Nucleus accumbens (tissue), 56 donors: ENCODE measurements at regions not wholly inside any gene's neighbourhood (a gene's known extent, or its start where the extent isn't known, plus 50 kb on each side); places are given as distances from the start of the nearest gene placed in this dataset.
"Not testable (repeated sequence)": the region's sequence is repeated elsewhere in the genome, so short reads cannot be mapped to it uniquely, and the experiment has no call there.

Source experiments
- DNase-seq, 56 donors: peaks; one replicate each; lab custom pipeline; 2025; lab: John Stamatoyannopoulos, UW

GRCh38 chr5:112532654-112533360 is 113.7 kb upstream of the EPB41L4A start:
- DNase-seq, result peak in 2 of 56 donors; percentile 16 to 21

- no peak for DNase-seq
Observed at GRCh38 chr5:112533362-112533761, 114.3 kb upstream of the EPB41L4A start.

GRCh38 chr5:112534067-112534583 is 115.0 kb upstream of the EPB41L4A start:
- no peak for DNase-seq

- DNase-seq, result peak in 2 of 56 donors; percentile 8 to 31
Observed at GRCh38 chr5:112534611-112535255, 115.7 kb upstream of the EPB41L4A start.

GRCh38 chr5:112535356-112535755 is 116.3 kb upstream of the EPB41L4A start:
- no peak for DNase-seq

GRCh38 chr5:112544558-112544957 is 125.5 kb upstream of the EPB41L4A start:
- DNase-seq, result not testable (repeated sequence)

GRCh38 chr5:112546946-112547592 is 128.0 kb upstream of the EPB41L4A start:
- no peak for DNase-seq

- no peak for DNase-seq
Observed at GRCh38 chr5:112548246-112548881, 129.3 kb upstream of the EPB41L4A start.

- DNase-seq, result no peak
Observed at GRCh38 chr5:112549127-112549526, 130.1 kb upstream of the EPB41L4A start.

- no peak for DNase-seq
Observed at GRCh38 chr5:112549605-112550166, 130.6 kb upstream of the EPB41L4A start.

GRCh38 chr5:112551419-112552032 is 132.4 kb upstream of the EPB41L4A start:
- DNase-seq, result peak in 21 of 56 donors; percentile 3 to 65 (median 21)

GRCh38 chr5:112552216-112552615 is 133.1 kb upstream of the EPB41L4A start:
- DNase-seq, result peak in 1 of 56 donors; percentile 31

- no peak for DNase-seq
Observed at GRCh38 chr5:112552791-112553190, 133.7 kb upstream of the EPB41L4A start.

GRCh38 chr5:112554101-112554977 is 135.3 kb upstream of the EPB41L4A start:
- DNase-seq, result peak in 27 of 56 donors; percentile 4 to 47 (median 22)

GRCh38 chr5:112555197-112555596 is 136.1 kb upstream of the EPB41L4A start:
- DNase-seq, result peak in 1 of 56 donors; percentile 4

- DNase-seq, result no peak
Observed at GRCh38 chr5:112555691-112556090, 136.6 kb upstream of the EPB41L4A start.

- not testable (repeated sequence) for DNase-seq
Observed at GRCh38 chr5:112559501-112559900, 140.4 kb upstream of the EPB41L4A start.

- DNase-seq, result no peak
Observed at GRCh38 chr5:112560371-112560770, 141.3 kb upstream of the EPB41L4A start.
